GM13977 (cell line): ENCODE measurements at regions not wholly inside any gene's neighbourhood (a gene's known extent, or its start where the extent isn't known, plus 50 kb on each side); places are given as distances from the start of the nearest gene placed in this dataset.

ENCODE experiments used
- DNase-seq: peaks from one replicate; pipeline ENCODE4 v3.0.0; 2012; ENCODE audit warnings: low spot score
- in situ Hi-C: fragments of 300-500 bp; cut with MboI; formaldehyde crosslinking; loops from one replicate; pipeline ENCODE4 v1.12.0; 2022; ENCODE audit warnings: low sequenced_read_pairs, low pct_unique_long_range_greater_than_20kb, mixed read lengths, inconsistent platforms; ENCODE audit not compliant: unreplicated experiment
- TF ChIP-seq, protein P1 (sequence below): IDR thresholded peaks from 2 replicates; pipeline ENCODE4 v1.5.1; 2012; ENCODE audit warnings: mild to moderate bottlenecking, control low read depth; ENCODE audit not compliant: insufficient read depth; ENCODE audit errors: extremely low read depth, missing control alignments

DNA sequence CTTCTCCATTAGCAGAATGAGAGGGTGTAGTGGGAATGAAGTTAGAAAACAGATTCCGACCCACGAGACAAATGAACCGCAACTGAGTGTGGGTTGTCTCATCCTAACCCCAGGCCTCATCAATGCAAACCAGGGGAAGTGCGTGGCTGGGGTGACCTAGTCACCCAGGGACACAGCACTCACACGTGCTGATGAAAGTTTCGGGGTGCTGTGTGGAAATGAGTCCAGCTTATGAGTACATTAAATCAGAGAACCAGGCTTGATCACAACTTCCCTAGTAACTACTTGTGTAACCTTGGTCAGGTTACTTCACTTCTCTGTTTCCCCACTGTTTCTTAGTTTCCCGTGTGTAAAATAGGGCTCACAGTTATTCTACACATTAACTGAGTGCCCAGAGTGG lies 95.4 kb upstream of the CDKN3 start:
- in situ Hi-C loops: no loop called here
- TF ChIP-seq, protein P1, sequence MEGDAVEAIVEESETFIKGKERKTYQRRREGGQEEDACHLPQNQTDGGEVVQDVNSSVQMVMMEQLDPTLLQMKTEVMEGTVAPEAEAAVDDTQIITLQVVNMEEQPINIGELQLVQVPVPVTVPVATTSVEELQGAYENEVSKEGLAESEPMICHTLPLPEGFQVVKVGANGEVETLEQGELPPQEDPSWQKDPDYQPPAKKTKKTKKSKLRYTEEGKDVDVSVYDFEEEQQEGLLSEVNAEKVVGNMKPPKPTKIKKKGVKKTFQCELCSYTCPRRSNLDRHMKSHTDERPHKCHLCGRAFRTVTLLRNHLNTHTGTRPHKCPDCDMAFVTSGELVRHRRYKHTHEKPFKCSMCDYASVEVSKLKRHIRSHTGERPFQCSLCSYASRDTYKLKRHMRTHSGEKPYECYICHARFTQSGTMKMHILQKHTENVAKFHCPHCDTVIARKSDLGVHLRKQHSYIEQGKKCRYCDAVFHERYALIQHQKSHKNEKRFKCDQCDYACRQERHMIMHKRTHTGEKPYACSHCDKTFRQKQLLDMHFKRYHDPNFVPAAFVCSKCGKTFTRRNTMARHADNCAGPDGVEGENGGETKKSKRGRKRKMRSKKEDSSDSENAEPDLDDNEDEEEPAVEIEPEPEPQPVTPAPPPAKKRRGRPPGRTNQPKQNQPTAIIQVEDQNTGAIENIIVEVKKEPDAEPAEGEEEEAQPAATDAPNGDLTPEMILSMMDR: no peak
- DNase-seq: no peak

DNA sequence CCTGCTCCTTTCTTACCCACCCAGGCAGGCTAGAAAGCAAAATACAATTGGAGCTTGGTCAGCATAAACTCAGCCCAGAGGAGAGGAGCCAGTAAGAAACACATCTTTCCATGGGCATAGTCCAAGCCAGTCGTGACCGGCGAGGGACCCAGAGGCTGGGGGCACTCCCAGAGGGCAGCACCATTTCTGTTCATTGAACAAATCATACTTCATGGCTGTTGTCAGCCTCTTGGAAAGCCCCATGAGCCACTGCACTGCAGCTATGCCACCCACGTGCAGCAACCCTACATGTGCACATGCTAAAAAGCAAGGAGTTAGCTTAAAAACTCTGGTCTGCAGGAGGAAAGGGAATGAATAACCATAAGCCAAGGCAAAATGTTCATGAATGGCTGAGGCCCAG lies 90.0 kb upstream of the CDKN3 start:
- TF ChIP-seq, protein P1: no peak
- DNase-seq: no peak
- in situ Hi-C loops: no loop called here

DNA sequence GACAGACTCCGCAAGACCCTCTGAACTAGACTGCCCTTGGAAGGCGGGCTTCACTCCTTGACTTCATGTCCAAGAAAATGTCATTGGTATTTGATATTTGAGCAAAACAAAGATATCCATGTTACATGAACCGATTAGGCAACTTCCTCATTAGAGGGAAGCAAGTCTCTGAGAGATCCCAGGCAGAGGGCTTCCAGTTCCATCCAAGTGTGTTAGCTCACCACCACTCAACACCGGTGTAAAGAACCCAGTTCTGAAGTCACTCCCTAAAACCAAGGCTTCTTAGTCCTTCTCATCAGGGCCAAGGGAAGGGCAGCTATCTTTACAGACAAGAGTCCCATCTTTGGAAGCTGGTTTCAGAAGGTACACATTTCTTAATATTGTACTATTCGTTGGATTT lies 87.2 kb upstream of the CDKN3 start:
- no peak for DNase-seq
- in situ Hi-C loops: no loop called here

DNA sequence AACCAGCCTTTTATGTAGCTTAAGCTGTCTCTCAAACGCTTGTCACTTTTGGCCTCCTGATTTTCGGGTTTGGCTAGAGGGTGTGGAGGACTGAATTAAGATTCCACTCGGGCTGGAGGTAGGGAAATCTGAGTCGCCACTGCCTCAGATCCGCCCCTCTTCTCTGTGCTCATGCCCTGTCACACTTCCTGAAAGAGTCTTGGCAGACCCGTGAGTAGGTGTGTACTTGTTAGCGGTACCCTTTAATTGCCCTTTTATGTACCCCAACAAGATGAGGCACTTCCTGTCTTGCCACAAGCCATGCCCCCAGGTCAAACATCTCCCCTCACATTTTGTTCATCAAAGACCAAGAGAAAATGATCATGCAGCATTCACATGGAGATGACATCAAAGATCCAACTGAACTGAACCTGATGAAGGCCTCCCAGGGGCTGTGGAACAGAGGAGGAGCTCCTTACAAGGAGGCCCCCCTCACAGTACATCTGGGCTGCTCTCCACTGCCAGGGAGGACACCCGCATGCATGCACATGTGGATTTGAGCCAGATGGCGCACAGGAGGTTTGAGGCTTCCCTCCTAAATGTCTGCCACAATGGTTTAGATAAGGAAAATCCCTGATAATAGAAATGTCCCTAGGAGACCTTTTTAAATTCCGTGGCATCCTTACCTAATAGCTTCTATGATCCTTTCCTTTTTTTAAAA lies 86.5 kb upstream of the CDKN3 start:
- in situ Hi-C loops: no loop called here
- TF ChIP-seq, protein P1: no peak
- no peak for DNase-seq

More for the DNA sequence above, 87.2 kb upstream of the CDKN3 start:
- TF ChIP-seq, protein P1: no peak

DNA sequence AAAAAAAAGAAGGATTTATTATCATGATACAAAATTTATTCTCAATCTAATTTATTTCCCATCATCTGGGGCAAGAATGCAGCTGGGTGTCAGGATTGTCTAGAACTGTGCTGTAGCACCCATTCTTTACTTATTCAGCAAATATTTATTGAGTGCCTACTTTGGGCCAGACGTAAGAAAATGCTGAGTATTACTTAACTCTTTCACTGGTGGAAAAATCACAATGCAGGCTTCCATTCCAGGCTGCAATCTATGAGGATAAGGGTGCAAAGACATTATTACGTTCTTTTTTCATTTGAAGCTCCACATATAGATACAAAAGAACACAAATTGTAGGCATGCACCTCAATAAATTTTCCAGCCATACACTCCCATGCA lies 86.0 kb upstream of the CDKN3 start:
- TF ChIP-seq, protein P1: no peak
- no peak for DNase-seq
- in situ Hi-C loops: no loop called here

DNA sequence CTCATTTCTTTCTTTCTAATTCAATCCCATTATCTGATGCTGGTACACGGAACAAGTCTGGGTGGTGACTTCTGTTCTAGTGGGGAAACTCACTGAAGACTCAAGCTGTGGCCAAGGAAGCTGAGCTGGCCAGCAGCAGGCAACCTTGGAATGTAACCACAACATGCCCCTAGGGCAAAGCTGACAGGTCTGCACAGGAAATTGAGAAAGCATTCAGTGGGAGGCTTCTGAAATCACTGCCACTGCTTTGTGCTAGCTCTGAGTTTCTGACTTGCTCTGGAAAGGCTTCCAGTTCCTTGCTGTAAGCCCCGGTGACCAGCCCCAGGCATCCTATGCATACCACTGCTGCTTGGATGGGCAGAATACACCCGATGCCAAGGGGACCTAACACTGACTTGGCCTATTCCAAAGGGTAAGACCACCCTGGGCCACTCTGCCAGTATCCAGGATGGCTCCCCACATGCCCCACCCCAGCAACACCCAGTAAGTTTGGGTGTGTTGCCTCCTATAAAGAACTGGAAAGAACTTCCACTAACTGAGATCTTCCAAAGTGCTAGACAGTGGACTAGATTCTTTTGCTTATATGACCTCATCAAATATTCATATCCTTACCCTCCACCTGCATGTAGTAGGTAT lies 84.5 kb upstream of the CDKN3 start:
- DNase-seq: no peak
- TF ChIP-seq, protein P1: no peak
- in situ Hi-C loops: no loop called here
